Tibial artery (tissue), 4 donors: ENCODE measurements at regions not wholly inside any gene's neighbourhood (a gene's known extent, or its start where the extent isn't known, plus 50 kb on each side); places are given as distances from the start of the nearest gene placed in this dataset.
"Not testable (repeated sequence)": the region's sequence is repeated elsewhere in the genome, so short reads cannot be mapped to it uniquely, and the experiment has no call there.

Experiments used
- DNase-seq, 2 donors: peaks; one replicate each; pipeline ENCODE4 v3.0.0-alpha.2; 2019
- H3K27ac ChIP-seq, 2 donors: fragments of 200-600 bp; sonication (generic) in 1 of 2; 1 replicate in 1 of 2; 2 replicates in 1 of 2; pipeline ENCODE4 v1.5.1; 2018 to 2019; ENCODE audit warnings: mild to moderate bottlenecking in 1 of 2
- H3K27me3 ChIP-seq, 2 donors: fragments of 200-600 bp; sonication (generic) in 1 of 2; one replicate each; pipeline versions ENCODE4 v1.5.1 to v1.6.0; 2016 to 2019
- H3K36me3 ChIP-seq, 3 donors: fragments of 200-600 bp; sonication (generic) in 2 of 3; one replicate each; pipeline ENCODE4 v1.5.1; 2016 to 2019; ENCODE audit warnings: mild to moderate bottlenecking in 2 of 3
- H3K4me1 ChIP-seq, 4 donors: fragments of 200-600 bp; sonication (generic) in 2 of 4; 1 replicate in 3 of 4; 2 replicates in 1 of 4; pipeline ENCODE4 v1.5.1; 2016 to 2019
- H3K4me3 ChIP-seq, 2 donors: fragments of 200-600 bp; sonication (generic) in 1 of 2; 1 replicate in 1 of 2; 2 replicates in 1 of 2; pipeline ENCODE4 v1.5.1; 2018 to 2019; ENCODE audit warnings: mild to moderate bottlenecking in 2 of 2
- H3K9me3 ChIP-seq, 3 donors: fragments of 200-600 bp; sonication (generic) in 1 of 3; one replicate each; pipeline ENCODE4 v1.5.1; 2016 to 2019
- CTCF ChIP-seq, 2 experiments: fragments of 200-600 bp in 1 of 2; fragments of 450-650 bp in 1 of 2; IDR thresholded peaks; one replicate each; pipeline ENCODE4 v1.5.1; 2017 to 2019; ENCODE audit warnings: antibody characterized with exemption in 2 of 2, mild to moderate bottlenecking in 1 of 2, moderate library complexity in 1 of 2
- intact Hi-C: fragments of 100-400 bp; cut with DNase I; formaldehyde crosslinking; loops from one replicate; pipeline ENCODE4 v1.15.0; 2023; ENCODE audit warnings: low total_unique reads

- no peak for TF ChIP-seq CTCF (IDR thresholded peaks at IDR 0.05)
- H3K27ac ChIP-seq, result no peak overlapping the region
- no peaks in the 10 kb centered on the region for H3K4me1 ChIP-seq
- intact Hi-C loops, result no loop called here
- no peaks in the 10 kb centered on the region for H3K36me3 ChIP-seq
- DNase-seq, result no peak
- H3K9me3 ChIP-seq, result no peaks in the 10 kb centered on the region
- H3K27me3 ChIP-seq, result no peaks in the 10 kb centered on the region
- H3K4me3 ChIP-seq, result no peak overlapping the region
Measured at GRCh38 chr14:45891417-45892080, 638.5 kb upstream of the MIS18BP1 start.

GRCh38 chr14:45888766-45889285 lies 635.8 kb upstream of the MIS18BP1 start:
- H3K4me1 ChIP-seq, H3K4me3 ChIP-seq, H3K36me3 ChIP-seq, H3K27me3 ChIP-seq, H3K9me3 ChIP-seq, intact Hi-C loops, DNase-seq, H3K27ac ChIP-seq: not testable (repeated sequence)

GRCh38 chr14:45877981-45878380 lies 625.0 kb upstream of the MIS18BP1 start:
- no peak for TF ChIP-seq CTCF (IDR thresholded peaks at IDR 0.05)
- no peak overlapping the region for H3K27ac ChIP-seq
- no peak overlapping the region for H3K4me3 ChIP-seq
- H3K36me3 ChIP-seq, result no peaks in the 10 kb centered on the region
- H3K27me3 ChIP-seq, result no peaks in the 10 kb centered on the region
- no peak for DNase-seq
- intact Hi-C loops, result no loop called here
- H3K4me1 ChIP-seq, result no peaks in the 10 kb centered on the region
- no peaks in the 10 kb centered on the region for H3K9me3 ChIP-seq

GRCh38 chr14:45868863-45869262 lies 615.9 kb upstream of the MIS18BP1 start:
- Histone ChIP-seq H3K36me3 (no peaks in the 10 kb centered on the region), H3K27me3 (no peaks in the 10 kb centered on the region), H3K27ac (no peak overlapping the region), H3K9me3 (no peaks in the 10 kb centered on the region), H3K4me1 (no peaks in the 10 kb centered on the region), H3K4me3 (no peak overlapping the region)
- intact Hi-C loops, result no loop called here
- no peak for TF ChIP-seq CTCF (IDR thresholded peaks at IDR 0.05)
- DNase-seq, result no peak

GRCh38 chr14:45868377-45868776 lies 615.4 kb upstream of the MIS18BP1 start:
- TF ChIP-seq CTCF (IDR thresholded peaks at IDR 0.05), result no peak
- Histone ChIP-seq H3K36me3 (no peaks in the 10 kb centered on the region), H3K4me3 (no peak overlapping the region), H3K4me1 (no peaks in the 10 kb centered on the region), H3K27ac (no peak overlapping the region), H3K9me3 (no peaks in the 10 kb centered on the region), H3K27me3 (no peaks in the 10 kb centered on the region)
- intact Hi-C loops, result no loop called here
- no peak for DNase-seq

- H3K4me3 ChIP-seq, result no peak overlapping the region
- intact Hi-C loops, result no loop called here
- DNase-seq, result no peak
- no peak overlapping the region for H3K27ac ChIP-seq
- no peaks in the 10 kb centered on the region for H3K36me3 ChIP-seq
- no peak for TF ChIP-seq CTCF (IDR thresholded peaks at IDR 0.05)
- H3K9me3 ChIP-seq, result no peaks in the 10 kb centered on the region
- no peaks in the 10 kb centered on the region for H3K27me3 ChIP-seq
- no peaks in the 10 kb centered on the region for H3K4me1 ChIP-seq
Measured at GRCh38 chr14:45867046-45867894, 614.3 kb upstream of the MIS18BP1 start.
